Gastrocnemius medialis (tissue), 4 donors: ENCODE measurements at regions not wholly inside any gene's neighbourhood (a gene's known extent, or its start where the extent isn't known, plus 50 kb on each side); places are given as distances from the start of the nearest gene placed in this dataset.
"Not testable (repeated sequence)": the region's sequence is repeated elsewhere in the genome, so short reads cannot be mapped to it uniquely, and the experiment has no call there.

Source experiments
- ATAC-seq, 2 donors: fragments of 150-250 bp; one replicate each; pipeline ENCODE4 v1.9.1; 2016
- DNase-seq, 2 donors: peaks; one replicate each; pipeline ENCODE4 v3.0.0-alpha.2; 2019
- H3K27ac ChIP-seq, 4 donors: fragments of 200-600 bp; sonication (generic); 1 replicate in 1 of 4; 2 replicates in 3 of 4; pipeline ENCODE4 v1.5.1; 2016 to 2018; ENCODE audit warnings: mild to moderate bottlenecking in 2 of 4, moderate library complexity in 1 of 4
- H3K27me3 ChIP-seq, 3 donors: fragments of 200-600 bp; sonication (generic) in 2 of 3; 1 replicate in 1 of 3; 2 replicates in 2 of 3; pipeline versions ENCODE4 v1.5.1 to v1.6.0; 2016 to 2019; ENCODE audit warnings: mild to moderate bottlenecking in 1 of 3, moderate library complexity in 1 of 3
- H3K36me3 ChIP-seq, 2 donors: fragments of 200-600 bp; sonication (generic) in 1 of 2; one replicate each; pipeline ENCODE4 v1.5.1; 2017 to 2018
- H3K4me1 ChIP-seq, 2 donors: fragments of 200-600 bp; sonication (generic) in 1 of 2; one replicate each; pipeline ENCODE4 v1.5.1; 2016 to 2017; ENCODE audit warnings: mild to moderate bottlenecking in 2 of 2
- H3K4me3 ChIP-seq, 4 donors: fragments of 200-600 bp; sonication (generic) in 3 of 4; 1 replicate in 1 of 4; 2 replicates in 3 of 4; pipeline ENCODE4 v1.5.1; 2016 to 2019; ENCODE audit warnings: mild to moderate bottlenecking in 2 of 4
- H3K9me3 ChIP-seq, 3 donors: fragments of 200-600 bp; sonication (generic) in 2 of 3; 1 replicate in 1 of 3; 2 replicates in 2 of 3; pipeline ENCODE4 v1.5.1; 2016 to 2019
- CTCF ChIP-seq, 5 experiments: fragments of 450-650 bp in 3 of 5; fragments of 200-600 bp in 2 of 5; sonication (generic) in 2 of 5; IDR thresholded peaks in 4 of 5; conservative IDR thresholded peaks in 1 of 5; 1 replicate in 4 of 5; 2 replicates in 1 of 5; pipeline ENCODE4 v1.5.1; 2016 to 2019; ENCODE audit warnings: antibody characterized with exemption in 5 of 5, mild to moderate bottlenecking in 3 of 5, moderate library complexity in 3 of 5
- POLR2A ChIP-seq, 2 donors: fragments of 450-650 bp; IDR thresholded peaks; one replicate each; pipeline ENCODE4 v1.6.1; 2017; ENCODE audit warnings: antibody characterized with exemption in 2 of 2, mild to moderate bottlenecking in 2 of 2, moderate library complexity in 2 of 2
- in situ Hi-C, 4 donors: fragments of 200-750 bp; cut with MboI; loops; one replicate each; pipeline versions ENCODE4 v1.15.0 to v1.8.0; 2017; ENCODE audit warnings: low sequenced_read_pairs in 4 of 4
- intact Hi-C: fragments of 100-400 bp; cut with DNase I; formaldehyde crosslinking; loops from one replicate; pipeline ENCODE4 v1.15.1; 2023; ENCODE audit warnings: low total_unique reads

- TF ChIP-seq POLR2A (IDR thresholded peaks at IDR 0.05) (no peak), CTCF (IDR thresholded peaks at IDR 0.05 in 4 of 5, conservative IDR thresholded peaks at IDR 0.05 in 1 of 5) (no peak)
- Histone ChIP-seq H3K27me3 (no peaks in the 10 kb centered on the region), H3K36me3 (no peaks in the 10 kb centered on the region), H3K4me1 (no peaks in the 10 kb centered on the region), H3K9me3 (no peaks in the 10 kb centered on the region), H3K27ac (no peak overlapping the region), H3K4me3 (no peak overlapping the region)
- DNase-seq (no peak), ATAC-seq (no peak)
- intact Hi-C loops, result no loop called here
- in situ Hi-C loops, result no loop called here
These were observed 379.1 kb downstream of the TMEM121 start for GRCh38 chr14:105905456-105905855.

GRCh38 chr14:105907276-105907675, 380.9 kb downstream of the TMEM121 start:
- no peak for TF ChIP-seq CTCF (IDR thresholded peaks at IDR 0.05 in 4 of 5, conservative IDR thresholded peaks at IDR 0.05 in 1 of 5)
- intact Hi-C loops (no loop called here), in situ Hi-C loops (no loop called here)
- Histone ChIP-seq H3K27me3 (no peaks in the 10 kb centered on the region), H3K9me3 (no peaks in the 10 kb centered on the region), H3K4me3 (no peak overlapping the region), H3K36me3 (no peaks in the 10 kb centered on the region), H3K4me1 (no peaks in the 10 kb centered on the region), H3K27ac (no peak overlapping the region)
- ATAC-seq (no peak), DNase-seq (no peak)

- no peaks in the 10 kb centered on the region for H3K9me3 ChIP-seq
- no peak overlapping the region for H3K27ac ChIP-seq
- H3K4me3 ChIP-seq, result no peak overlapping the region
- H3K27me3 ChIP-seq, result no peaks in the 10 kb centered on the region
- TF ChIP-seq CTCF (IDR thresholded peaks at IDR 0.05 in 4 of 5, conservative IDR thresholded peaks at IDR 0.05 in 1 of 5), result no peak
- in situ Hi-C loops (no loop called here), intact Hi-C loops (no loop called here)
- no peaks in the 10 kb centered on the region for H3K36me3 ChIP-seq
- DNase-seq, result no peak
- no peak for ATAC-seq
- H3K4me1 ChIP-seq, result no peaks in the 10 kb centered on the region
These were observed 381.6 kb downstream of the TMEM121 start for GRCh38 chr14:105908006-105908405.

- ATAC-seq (no peak), DNase-seq (no peak)
- TF ChIP-seq CTCF (IDR thresholded peaks at IDR 0.05 in 4 of 5, conservative IDR thresholded peaks at IDR 0.05 in 1 of 5) (no peak), POLR2A (IDR thresholded peaks at IDR 0.05) (no peak)
- in situ Hi-C loops, result no loop called here
- Histone ChIP-seq H3K4me1 (no peaks in the 10 kb centered on the region), H3K4me3 (no peak overlapping the region), H3K9me3 (no peaks in the 10 kb centered on the region), H3K27me3 (no peaks in the 10 kb centered on the region), H3K27ac (no peak overlapping the region), H3K36me3 (no peaks in the 10 kb centered on the region)
- intact Hi-C loops, result no loop called here
These were observed 382.1 kb downstream of the TMEM121 start for GRCh38 chr14:105908481-105908911.

- DNase-seq, result no peak
- Histone ChIP-seq H3K27me3 (no peaks in the 10 kb centered on the region), H3K4me1 (no peaks in the 10 kb centered on the region), H3K36me3 (no peaks in the 10 kb centered on the region), H3K4me3 (no peak overlapping the region), H3K27ac (no peak overlapping the region), H3K9me3 (no peaks in the 10 kb centered on the region)
- in situ Hi-C loops (no loop called here), intact Hi-C loops (no loop called here)
- ATAC-seq, result no peak
- TF ChIP-seq POLR2A (IDR thresholded peaks at IDR 0.05) (no peak), CTCF (IDR thresholded peaks at IDR 0.05 in 4 of 5, conservative IDR thresholded peaks at IDR 0.05 in 1 of 5) (no peak)
These were observed 382.9 kb downstream of the TMEM121 start for GRCh38 chr14:105909046-105909827.

- intact Hi-C loops, H3K9me3 ChIP-seq, H3K27ac ChIP-seq, ATAC-seq, H3K4me1 ChIP-seq, DNase-seq, H3K4me3 ChIP-seq, in situ Hi-C loops, H3K36me3 ChIP-seq, H3K27me3 ChIP-seq: not testable (repeated sequence)
These were observed 383.4 kb downstream of the TMEM121 start for GRCh38 chr14:105909828-105910120.
